ENCODE measurements at regions not wholly inside any gene's neighbourhood (a gene's known extent, or its start where the extent isn't known, plus 50 kb on each side); places are given as distances from the start of the nearest gene placed in this dataset.

DNA sequence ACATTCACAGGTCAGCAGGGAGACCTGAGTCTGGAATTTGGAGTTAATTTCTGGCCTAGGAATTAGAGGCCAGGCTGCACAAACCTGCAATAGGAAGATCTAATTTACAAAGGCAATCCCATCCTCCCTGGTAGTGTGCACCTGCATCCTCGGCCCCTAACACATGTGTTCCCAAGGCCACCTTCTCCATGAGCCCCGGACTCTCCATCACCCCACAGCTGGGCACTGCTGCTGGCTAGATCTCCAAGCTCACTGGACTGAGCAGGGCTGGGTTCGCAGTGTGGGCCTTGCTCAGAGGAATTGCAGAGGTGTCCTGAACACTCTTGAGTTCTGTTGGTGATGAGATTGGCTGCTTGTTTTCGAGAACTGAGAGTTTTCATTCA lies 162.6 kb upstream of the TWIST2 start:
- TF ChIP-seq, protein P1, sequence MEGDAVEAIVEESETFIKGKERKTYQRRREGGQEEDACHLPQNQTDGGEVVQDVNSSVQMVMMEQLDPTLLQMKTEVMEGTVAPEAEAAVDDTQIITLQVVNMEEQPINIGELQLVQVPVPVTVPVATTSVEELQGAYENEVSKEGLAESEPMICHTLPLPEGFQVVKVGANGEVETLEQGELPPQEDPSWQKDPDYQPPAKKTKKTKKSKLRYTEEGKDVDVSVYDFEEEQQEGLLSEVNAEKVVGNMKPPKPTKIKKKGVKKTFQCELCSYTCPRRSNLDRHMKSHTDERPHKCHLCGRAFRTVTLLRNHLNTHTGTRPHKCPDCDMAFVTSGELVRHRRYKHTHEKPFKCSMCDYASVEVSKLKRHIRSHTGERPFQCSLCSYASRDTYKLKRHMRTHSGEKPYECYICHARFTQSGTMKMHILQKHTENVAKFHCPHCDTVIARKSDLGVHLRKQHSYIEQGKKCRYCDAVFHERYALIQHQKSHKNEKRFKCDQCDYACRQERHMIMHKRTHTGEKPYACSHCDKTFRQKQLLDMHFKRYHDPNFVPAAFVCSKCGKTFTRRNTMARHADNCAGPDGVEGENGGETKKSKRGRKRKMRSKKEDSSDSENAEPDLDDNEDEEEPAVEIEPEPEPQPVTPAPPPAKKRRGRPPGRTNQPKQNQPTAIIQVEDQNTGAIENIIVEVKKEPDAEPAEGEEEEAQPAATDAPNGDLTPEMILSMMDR (IDR thresholded peaks at IDR 0.05; ENCODE audit: low read depth, low read length) = no peak
- TF ChIP-seq EZH2phosphoT487 (IDR thresholded peaks at IDR 0.05; ENCODE audit: low read depth) = no peak
- H3K79me2 ChIP-seq (ENCODE audit: low read length) = no peaks in the 10 kb centered on the region
- H3K27me3 ChIP-seq (ENCODE audit: low read depth, low read length) = no peaks in the 10 kb centered on the region
- H3K4me3 ChIP-seq (ENCODE audit: low read length) = no peak overlapping the region
- H3K4me1 ChIP-seq (ENCODE audit: low read length) = no peaks in the 10 kb centered on the region
- H3K9me3 ChIP-seq (ENCODE audit: insufficient read depth, low read length) = no peaks in the 10 kb centered on the region
- no peak overlapping the region for H3K9ac ChIP-seq (ENCODE audit: low read length)
- no peak overlapping the region for H3K27ac ChIP-seq (ENCODE audit: low read length)
- no peak overlapping the region for H3K4me2 ChIP-seq (ENCODE audit: low read length)
- H2AFZ ChIP-seq (ENCODE audit: low read depth, low read length) = no peak overlapping the region
- no peaks in the 10 kb centered on the region for H4K20me1 ChIP-seq (ENCODE audit: insufficient read depth, low read length)
- H3K36me3 ChIP-seq (replicated peaks; ENCODE audit: low read depth, low read length) = no peaks in the 10 kb centered on the region

DNA sequence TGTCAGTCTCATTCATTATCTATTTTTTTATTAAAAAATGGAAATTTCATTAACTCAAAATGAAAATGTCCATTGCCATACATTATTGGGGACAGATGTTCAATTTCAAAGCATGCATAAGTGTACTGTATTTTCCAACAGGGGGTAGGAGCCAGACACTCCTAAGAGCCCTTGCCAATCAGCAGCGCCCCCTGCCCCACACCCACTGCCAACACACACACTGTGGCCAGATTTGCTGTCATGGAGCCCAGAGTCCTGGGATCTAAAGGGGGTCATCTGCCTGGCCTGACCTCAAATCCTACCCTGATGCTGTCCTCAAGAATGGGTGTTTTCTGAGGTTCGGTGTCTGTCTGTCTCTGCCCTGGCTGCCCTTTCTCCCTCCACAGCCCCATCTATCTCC lies 162.2 kb upstream of the TWIST2 start:
- no peaks in the 10 kb centered on the region for H3K79me2 ChIP-seq (ENCODE audit: low read length)
- no peak overlapping the region for H3K27ac ChIP-seq (ENCODE audit: low read length)
- H3K4me2 ChIP-seq (ENCODE audit: low read length) = no peak overlapping the region
- no peaks in the 10 kb centered on the region for H3K36me3 ChIP-seq (replicated peaks; ENCODE audit: low read depth, low read length)
- no peak for TF ChIP-seq EZH2phosphoT487 (IDR thresholded peaks at IDR 0.05; ENCODE audit: low read depth)
- TF ChIP-seq, protein P1 (IDR thresholded peaks at IDR 0.05; ENCODE audit: low read depth, low read length) = no peak
- H3K27me3 ChIP-seq (ENCODE audit: low read depth, low read length) = no peaks in the 10 kb centered on the region
- no peaks in the 10 kb centered on the region for H4K20me1 ChIP-seq (ENCODE audit: insufficient read depth, low read length)
- H3K4me3 ChIP-seq (ENCODE audit: low read length) = no peak overlapping the region
- no peaks in the 10 kb centered on the region for H3K4me1 ChIP-seq (ENCODE audit: low read length)
- no peak overlapping the region for H3K9ac ChIP-seq (ENCODE audit: low read length)
- no peaks in the 10 kb centered on the region for H3K9me3 ChIP-seq (ENCODE audit: insufficient read depth, low read length)
- H2AFZ ChIP-seq (ENCODE audit: low read depth, low read length) = no peak overlapping the region

DNA sequence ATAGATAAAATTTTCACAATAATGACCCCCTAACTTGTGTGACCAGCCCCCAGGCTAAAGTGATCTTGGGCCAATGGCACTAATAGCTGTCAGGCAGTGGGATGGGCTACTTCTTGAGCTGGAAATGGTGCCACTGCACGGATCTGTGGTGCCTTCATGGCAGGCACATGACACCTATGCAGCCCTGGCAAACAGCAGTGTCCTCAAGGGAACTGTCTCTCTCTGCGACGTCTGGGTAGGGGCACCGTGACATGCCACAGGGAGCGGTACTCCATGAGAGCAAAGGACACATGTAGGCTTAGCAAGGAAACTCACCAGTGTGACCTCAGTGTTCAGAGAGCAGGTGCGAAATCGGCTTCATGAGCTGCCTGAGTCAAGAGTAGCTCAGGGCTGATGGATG lies 161.7 kb upstream of the TWIST2 start:
- Histone ChIP-seq H4K20me1 (ENCODE audit: insufficient read depth, low read length) (no peaks in the 10 kb centered on the region), H3K9me3 (ENCODE audit: insufficient read depth, low read length) (no peaks in the 10 kb centered on the region), H3K9ac (ENCODE audit: low read length) (no peak overlapping the region), H3K27ac (ENCODE audit: low read length) (no peak overlapping the region), H3K79me2 (ENCODE audit: low read length) (no peaks in the 10 kb centered on the region), H3K27me3 (ENCODE audit: low read depth, low read length) (no peaks in the 10 kb centered on the region), H3K4me1 (ENCODE audit: low read length) (no peaks in the 10 kb centered on the region), H3K4me3 (ENCODE audit: low read length) (no peak overlapping the region), H3K4me2 (ENCODE audit: low read length) (no peak overlapping the region), H2AFZ (ENCODE audit: low read depth, low read length) (no peak overlapping the region), H3K36me3 (replicated peaks; ENCODE audit: low read depth, low read length) (no peaks in the 10 kb centered on the region)
- TF ChIP-seq, protein P1 (IDR thresholded peaks at IDR 0.05; ENCODE audit: low read depth, low read length) = no peak
- no peak for TF ChIP-seq EZH2phosphoT487 (IDR thresholded peaks at IDR 0.05; ENCODE audit: low read depth)

DNA sequence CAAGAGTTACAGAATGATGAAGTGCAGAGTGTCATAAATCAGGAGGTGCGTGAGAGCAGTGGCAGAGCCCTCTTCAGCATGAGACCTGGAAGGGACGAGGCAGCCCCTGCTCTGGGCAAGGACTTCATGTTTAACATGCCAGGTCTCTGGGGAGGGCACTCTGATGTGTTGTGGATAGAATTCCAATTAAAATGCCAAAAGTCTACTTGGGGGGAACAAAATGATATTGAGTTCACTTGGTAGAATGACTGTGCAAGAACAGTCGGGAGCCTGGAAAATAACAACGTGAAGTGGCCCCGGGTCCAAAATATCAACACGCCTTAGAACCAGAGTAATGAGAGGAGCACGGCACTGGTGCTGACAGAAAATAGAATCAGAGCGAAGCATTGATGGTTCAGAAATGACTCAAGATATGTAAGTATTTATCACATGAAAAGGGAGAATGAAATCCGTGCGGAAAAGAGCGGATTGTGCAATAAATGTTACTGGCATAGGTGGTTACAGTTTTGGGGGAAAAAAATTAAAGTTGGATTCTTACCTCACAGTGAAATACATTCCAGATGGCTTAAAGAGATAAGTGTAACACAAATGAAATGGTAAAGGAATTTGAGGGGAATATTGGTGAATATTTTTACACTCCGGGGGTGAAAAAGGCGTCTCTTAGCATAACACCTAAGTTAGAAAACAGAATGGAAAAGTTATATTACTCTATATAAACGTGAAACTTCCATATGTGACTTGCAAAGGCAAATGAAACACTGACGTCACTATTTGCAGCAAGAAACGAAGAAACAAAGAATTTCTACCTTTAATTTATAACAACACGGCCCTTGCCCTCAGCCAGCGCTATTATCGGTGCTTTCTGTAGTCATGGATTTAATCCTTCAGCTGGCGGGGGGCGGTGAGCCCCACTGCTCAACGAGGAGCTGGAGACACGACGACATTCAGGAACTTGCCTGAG lies 159.4 kb upstream of the TWIST2 start:
- Histone ChIP-seq H3K79me2 (ENCODE audit: low read length) (no peaks in the 10 kb centered on the region), H3K4me3 (ENCODE audit: low read length) (no peak overlapping the region), H3K9me3 (ENCODE audit: insufficient read depth, low read length) (no peaks in the 10 kb centered on the region), H2AFZ (ENCODE audit: low read depth, low read length) (no peak overlapping the region), H3K27me3 (ENCODE audit: low read depth, low read length) (no peaks in the 10 kb centered on the region), H3K4me1 (ENCODE audit: low read length) (no peaks in the 10 kb centered on the region), H4K20me1 (ENCODE audit: insufficient read depth, low read length) (no peaks in the 10 kb centered on the region), H3K27ac (ENCODE audit: low read length) (no peak overlapping the region), H3K9ac (ENCODE audit: low read length) (no peak overlapping the region), H3K36me3 (replicated peaks; ENCODE audit: low read depth, low read length) (no peaks in the 10 kb centered on the region), H3K4me2 (ENCODE audit: low read length) (no peak overlapping the region)
- no peak for TF ChIP-seq EZH2phosphoT487 (IDR thresholded peaks at IDR 0.05; ENCODE audit: low read depth)
- TF ChIP-seq, protein P1 (IDR thresholded peaks at IDR 0.05; ENCODE audit: low read depth, low read length) = no peak
